GM18951 (cell line): ENCODE measurements at regions not wholly inside any gene's neighbourhood (a gene's known extent, or its start where the extent isn't known, plus 50 kb on each side); places are given as distances from the start of the nearest gene placed in this dataset.
"Not testable (repeated sequence)": the region's sequence is repeated elsewhere in the genome, so short reads cannot be mapped to it uniquely, and the experiment has no call there.

ENCODE experiments used
- POLR2A ChIP-seq: IDR thresholded peaks from 4 replicates; pipeline ENCODE4 v1.6.1; 2011; ENCODE audit warnings: mild to moderate bottlenecking; ENCODE audit not compliant: insufficient read length, insufficient read depth; ENCODE audit errors: extremely low read depth
- in situ Hi-C: fragments of 300-500 bp; cut with MboI; formaldehyde crosslinking; loops from one replicate; pipeline ENCODE4 v1.12.0; 2022; ENCODE audit warnings: low sequenced_read_pairs, mixed read lengths, inconsistent platforms; ENCODE audit not compliant: unreplicated experiment

- TF ChIP-seq POLR2A: no peak
- in situ Hi-C loops: no loop called here
Observed at GRCh38 chr18:52254367-52254766, 85.6 kb upstream of the DCC start.

GRCh38 chr18:52257417-52257816, 82.6 kb upstream of the DCC start:
- in situ Hi-C loops: not testable (repeated sequence)

GRCh38 chr18:52275817-52276216, 64.2 kb upstream of the DCC start:
- TF ChIP-seq POLR2A: no peak
- in situ Hi-C loops: no loop called here

- in situ Hi-C loops: no loop called here
Observed at GRCh38 chr18:52277785-52278184, 62.2 kb upstream of the DCC start.

GRCh38 chr18:52278191-52278590, 61.8 kb upstream of the DCC start:
- TF ChIP-seq POLR2A: no peak
- in situ Hi-C loops: no loop called here

More at GRCh38 chr18:52277785-52278184, 62.2 kb upstream of the DCC start:
- TF ChIP-seq POLR2A: no peak

- in situ Hi-C loops: loop anchor here (10.0 kb wide), 1 partner anchor 616 kb away; no protein-coding TSS in a partner anchor
- no peak for TF ChIP-seq POLR2A
Observed at GRCh38 chr18:52280702-52281101, 59.3 kb upstream of the DCC start.

- in situ Hi-C loops: loop anchor here (10.0 kb wide), 1 partner anchor 619 kb away; no protein-coding TSS in a partner anchor
- TF ChIP-seq POLR2A: no peak
Observed at GRCh38 chr18:52283927-52284326, 56.1 kb upstream of the DCC start.

GRCh38 chr18:52286675-52287074, 53.3 kb upstream of the DCC start:
- no peak for TF ChIP-seq POLR2A
- in situ Hi-C loops: loop anchor here (10.0 kb wide), 1 partner anchor 622 kb away; no protein-coding TSS in a partner anchor

GRCh38 chr18:52287151-52287550, 52.8 kb upstream of the DCC start:
- TF ChIP-seq POLR2A: no peak
- in situ Hi-C loops: loop anchor here (10.0 kb wide), 1 partner anchor 622 kb away; no protein-coding TSS in a partner anchor

GRCh38 chr18:52288403-52289004, 51.5 kb upstream of the DCC start:
- no peak for TF ChIP-seq POLR2A
- in situ Hi-C loops: loop anchor here (10.0 kb wide), 1 partner anchor 624 kb away; no protein-coding TSS in a partner anchor

- in situ Hi-C loops: loop anchor here (10.0 kb wide), 1 partner anchor 625 kb away; no protein-coding TSS in a partner anchor
- TF ChIP-seq POLR2A: no peak
Observed at GRCh38 chr18:52289392-52289791, 50.6 kb upstream of the DCC start.
